Tibial nerve (tissue), 4 donors: ENCODE measurements at regions not wholly inside any gene's neighbourhood (a gene's known extent, or its start where the extent isn't known, plus 50 kb on each side); places are given as distances from the start of the nearest gene placed in this dataset.
A peak's percentile ranks its signal among the peaks of the same experiment; 100 is the strongest.

Experiments
- DNase-seq, 2 donors: peaks; one replicate each; pipeline ENCODE4 v3.0.0-alpha.2; 2019; ENCODE audit warnings: low spot score in 2 of 2
- H3K27ac ChIP-seq, 4 donors: fragments of 200-600 bp; sonication (generic) in 3 of 4; one replicate each; pipeline ENCODE4 v1.5.1; 2017 to 2019; ENCODE audit warnings: mild to moderate bottlenecking in 1 of 4
- H3K27me3 ChIP-seq, 2 donors: fragments of 200-600 bp; sonication (generic) in 1 of 2; one replicate each; pipeline versions ENCODE4 v1.5.1 to v1.6.0; 2017 to 2019
- H3K36me3 ChIP-seq, 3 donors: fragments of 200-600 bp; sonication (generic); one replicate each; pipeline ENCODE4 v1.5.1; 2018 to 2019
- H3K4me1 ChIP-seq, 4 donors: fragments of 200-600 bp; sonication (generic) in 3 of 4; one replicate each; pipeline ENCODE4 v1.5.1; 2017 to 2019
- H3K4me3 ChIP-seq, 4 donors: fragments of 200-600 bp; sonication (generic) in 3 of 4; one replicate each; pipeline ENCODE4 v1.5.1; 2017 to 2019; ENCODE audit warnings: mild to moderate bottlenecking in 1 of 4, moderate library complexity in 1 of 4
- H3K9me3 ChIP-seq, 4 donors: fragments of 200-600 bp; sonication (generic) in 3 of 4; one replicate each; pipeline ENCODE4 v1.5.1; 2017 to 2019
- EP300 ChIP-seq, 2 donors: sonication (generic); formaldehyde crosslinking; IDR thresholded peaks; one replicate each; pipeline ENCODE4 v1.6.1; 2017; ENCODE audit warnings: antibody characterized with exemption in 2 of 2, mild to moderate bottlenecking in 1 of 2
- POLR2A ChIP-seq, 2 donors: fragments of 450-650 bp; IDR thresholded peaks; one replicate each; pipeline ENCODE4 v1.6.1; 2017; ENCODE audit warnings: antibody characterized with exemption in 2 of 2, mild to moderate bottlenecking in 2 of 2, moderate library complexity in 2 of 2
- WGBS, 2 donors: methylation state at CpG; one replicate each; pipeline ENCODE4 v1.1.5; 2018; 5-methylcytosine and 5-hydroxymethylcytosine counted together
- TF ChIP-seq, protein P1 (sequence below), 5 experiments: fragments of 200-600 bp in 3 of 5; fragments of 450-650 bp in 2 of 5; sonication (generic) in 3 of 5; IDR thresholded peaks; one replicate each; pipeline ENCODE4 v1.5.1; 2016 to 2019; ENCODE audit warnings: antibody characterized with exemption in 5 of 5, mild to moderate bottlenecking in 3 of 5, moderate library complexity in 2 of 5

DNA sequence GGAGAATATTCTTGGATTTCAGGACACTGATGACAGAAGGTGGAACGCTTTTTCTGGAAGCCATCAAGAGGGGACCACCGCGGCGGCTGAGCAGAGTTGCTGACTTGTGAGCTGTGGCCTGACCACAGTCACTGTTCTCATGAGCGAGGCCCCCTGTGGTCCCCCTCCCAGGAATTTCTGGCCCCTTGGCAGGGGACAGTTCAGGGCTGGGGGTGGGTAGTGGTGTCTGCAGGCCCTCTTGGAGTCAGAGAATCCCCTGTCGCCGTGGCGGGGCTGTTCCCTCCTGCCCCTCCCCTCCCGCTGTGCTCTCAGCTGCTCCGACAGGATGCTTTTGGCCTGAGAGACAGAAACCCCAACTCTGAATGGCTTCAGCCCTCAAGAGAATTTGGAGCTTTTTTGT lies 292.0 kb downstream of the SEC14L1 start:
- Histone ChIP-seq H3K4me1 (peaks cover 17 to 99% (median 93%) of the 10 kb centered on the region in 4 donors), H3K9me3 (no peaks in the 10 kb centered on the region), H3K27ac (peak overlapping the region in 2 of 4 donors; percentile 46 to 77), H3K4me3 (no peak overlapping the region), H3K36me3 (no peaks in the 10 kb centered on the region), H3K27me3 (no peaks in the 10 kb centered on the region)
- WGBS, 2 donors = 44 to 66% methylated on average over 9 to 10 of the region's 10 CpGs
- TF ChIP-seq EP300 (IDR thresholded peaks at IDR 0.05) = no peak
- TF ChIP-seq, protein P1, sequence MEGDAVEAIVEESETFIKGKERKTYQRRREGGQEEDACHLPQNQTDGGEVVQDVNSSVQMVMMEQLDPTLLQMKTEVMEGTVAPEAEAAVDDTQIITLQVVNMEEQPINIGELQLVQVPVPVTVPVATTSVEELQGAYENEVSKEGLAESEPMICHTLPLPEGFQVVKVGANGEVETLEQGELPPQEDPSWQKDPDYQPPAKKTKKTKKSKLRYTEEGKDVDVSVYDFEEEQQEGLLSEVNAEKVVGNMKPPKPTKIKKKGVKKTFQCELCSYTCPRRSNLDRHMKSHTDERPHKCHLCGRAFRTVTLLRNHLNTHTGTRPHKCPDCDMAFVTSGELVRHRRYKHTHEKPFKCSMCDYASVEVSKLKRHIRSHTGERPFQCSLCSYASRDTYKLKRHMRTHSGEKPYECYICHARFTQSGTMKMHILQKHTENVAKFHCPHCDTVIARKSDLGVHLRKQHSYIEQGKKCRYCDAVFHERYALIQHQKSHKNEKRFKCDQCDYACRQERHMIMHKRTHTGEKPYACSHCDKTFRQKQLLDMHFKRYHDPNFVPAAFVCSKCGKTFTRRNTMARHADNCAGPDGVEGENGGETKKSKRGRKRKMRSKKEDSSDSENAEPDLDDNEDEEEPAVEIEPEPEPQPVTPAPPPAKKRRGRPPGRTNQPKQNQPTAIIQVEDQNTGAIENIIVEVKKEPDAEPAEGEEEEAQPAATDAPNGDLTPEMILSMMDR (IDR thresholded peaks at IDR 0.05) = no peak
- no peak for TF ChIP-seq POLR2A (IDR thresholded peaks at IDR 0.05)
- DNase-seq = no peak

DNA sequence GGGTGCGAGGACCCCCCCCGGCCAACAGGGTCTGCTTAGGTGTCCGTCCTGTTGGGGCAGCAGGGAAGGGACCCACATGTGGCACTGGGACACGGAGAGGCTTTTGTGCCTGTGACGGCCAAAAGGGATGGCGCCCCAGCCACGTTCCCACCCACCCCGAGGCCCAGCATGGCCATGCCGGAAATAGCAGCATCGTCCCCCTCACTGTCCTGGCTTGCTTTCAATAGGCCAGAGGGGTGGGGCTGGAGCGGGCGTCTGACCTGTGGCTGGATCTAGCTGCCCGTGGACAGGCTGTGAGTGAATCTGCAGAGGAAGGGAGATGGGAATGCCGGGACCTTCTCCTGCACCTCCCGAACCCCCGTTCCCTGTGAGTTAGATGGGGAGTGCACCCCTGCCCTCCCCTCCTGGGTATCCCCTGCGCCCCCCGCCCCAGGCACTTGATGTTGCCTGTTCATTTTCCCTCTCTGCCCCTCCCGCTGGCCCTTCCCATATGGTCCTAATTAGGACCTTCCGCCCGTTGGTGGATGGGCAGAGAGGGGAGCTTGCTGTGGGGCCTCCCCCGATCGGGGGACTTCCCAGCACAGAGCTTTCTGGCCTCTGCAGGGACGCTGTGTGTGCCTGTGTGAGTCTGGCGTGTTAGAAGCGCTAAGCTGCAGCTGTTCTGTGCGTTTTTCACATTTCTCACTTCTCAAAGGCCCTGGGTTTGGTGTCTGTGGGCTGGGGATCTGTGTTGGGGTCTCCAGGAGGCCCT lies 292.8 kb downstream of the SEC14L1 start:
- peaks cover 17 to 99% (median 92%) of the 10 kb centered on the region in 4 donors for H3K4me1 ChIP-seq
- peak overlapping the region in 3 of 4 donors; percentile 37 to 77 (median 46) for H3K27ac ChIP-seq
- TF ChIP-seq EP300 (IDR thresholded peaks at IDR 0.05) (no peak), POLR2A (IDR thresholded peaks at IDR 0.05) (no peak)
- TF ChIP-seq, protein P1 (IDR thresholded peaks at IDR 0.05) = no peak
- no peak overlapping the region for H3K4me3 ChIP-seq
- 24 to 25% methylated on average over 24 to 26 of the region's 27 CpGs for WGBS, 2 donors
- H3K36me3 ChIP-seq = no peaks in the 10 kb centered on the region
- no peaks in the 10 kb centered on the region for H3K27me3 ChIP-seq
- DNase-seq = no peak
- no peaks in the 10 kb centered on the region for H3K9me3 ChIP-seq

GRCh38 chr17:77434136-77435114 lies 293.7 kb downstream of the SEC14L1 start:
- no peaks in the 10 kb centered on the region for H3K9me3 ChIP-seq
- H3K4me1 ChIP-seq = peaks cover 17 to 99% (median 91%) of the 10 kb centered on the region in 4 donors
- H3K36me3 ChIP-seq = no peaks in the 10 kb centered on the region
- no peak for TF ChIP-seq POLR2A (IDR thresholded peaks at IDR 0.05)
- TF ChIP-seq EP300 (IDR thresholded peaks at IDR 0.05) = no peak
- TF ChIP-seq, protein P1 (IDR thresholded peaks at IDR 0.05) = no peak
- DNase-seq = no peak
- WGBS, 2 donors = 46 to 52% methylated on average over 24 of the region's 26 CpGs
- no peaks in the 10 kb centered on the region for H3K27me3 ChIP-seq
- no peak overlapping the region for H3K4me3 ChIP-seq
- H3K27ac ChIP-seq = peak overlapping the region in 3 of 4 donors; percentile 66 to 85 (median 77)

DNA sequence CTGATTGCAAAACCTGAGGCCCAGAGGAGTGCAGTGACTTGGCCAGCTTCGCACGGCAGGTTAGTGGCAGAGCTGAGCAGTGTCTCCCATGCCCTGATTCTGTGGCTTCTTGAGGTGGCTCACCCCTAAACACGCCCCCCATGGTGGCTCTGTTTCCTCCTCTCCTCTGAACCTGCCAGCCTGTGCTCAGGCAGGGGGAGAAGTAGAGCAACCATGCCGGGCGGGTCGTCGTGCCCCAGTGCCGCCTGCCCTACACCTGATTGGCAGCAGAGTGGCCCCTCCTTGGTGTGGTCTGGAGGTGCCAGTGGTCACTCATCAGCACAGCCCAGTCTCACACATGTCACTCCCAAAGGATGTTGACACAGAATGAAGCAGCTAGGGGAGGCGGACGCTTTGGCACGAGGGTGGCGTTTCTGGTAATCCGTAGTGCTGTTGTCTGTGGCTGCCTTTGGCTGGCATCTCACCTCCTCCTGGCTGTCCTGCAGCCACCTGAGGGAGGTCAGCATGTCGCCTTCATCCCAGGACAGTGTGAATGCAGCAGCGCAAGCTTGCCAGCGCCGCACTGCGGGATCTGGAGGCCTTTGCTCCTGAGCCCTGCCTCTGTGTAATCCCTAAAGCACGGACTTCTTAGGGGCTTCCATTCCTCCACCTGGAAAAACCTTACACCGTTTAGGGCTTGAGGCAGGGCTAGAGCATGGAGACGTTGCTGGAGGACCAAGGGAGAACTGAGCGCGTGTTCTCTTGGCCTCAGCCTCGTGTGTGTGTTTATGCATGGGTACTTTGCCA lies 294.7 kb downstream of the SEC14L1 start:
- H3K4me1 ChIP-seq = peaks cover 17 to 99% (median 91%) of the 10 kb centered on the region in 4 donors
- H3K27me3 ChIP-seq = no peaks in the 10 kb centered on the region
- H3K36me3 ChIP-seq = no peaks in the 10 kb centered on the region
- H3K4me3 ChIP-seq = no peak overlapping the region
- TF ChIP-seq EP300 (IDR thresholded peaks at IDR 0.05) (no peak), POLR2A (IDR thresholded peaks at IDR 0.05) (no peak)
- TF ChIP-seq, protein P1 (IDR thresholded peaks at IDR 0.05) = no peak
- WGBS, 2 donors = 37 to 45% methylated on average over 18 to 19 of the region's 24 CpGs
- peak overlapping the region in 3 of 4 donors; percentile 66 to 85 (median 77) for H3K27ac ChIP-seq
- no peaks in the 10 kb centered on the region for H3K9me3 ChIP-seq
- DNase-seq = no peak
